HG03045 (cell line): ENCODE measurements at regions not wholly inside any gene's neighbourhood (a gene's known extent, or its start where the extent isn't known, plus 50 kb on each side); places are given as distances from the start of the nearest gene placed in this dataset.

Source experiments
- ATAC-seq: cut with Tn5 transposase; IDR thresholded peaks from one replicate; pipeline ENCODE4 v1.9.1; 2021; ENCODE audit warnings: mild to moderate bottlenecking, moderate library complexity; ENCODE audit not compliant: unreplicated experiment

DNA sequence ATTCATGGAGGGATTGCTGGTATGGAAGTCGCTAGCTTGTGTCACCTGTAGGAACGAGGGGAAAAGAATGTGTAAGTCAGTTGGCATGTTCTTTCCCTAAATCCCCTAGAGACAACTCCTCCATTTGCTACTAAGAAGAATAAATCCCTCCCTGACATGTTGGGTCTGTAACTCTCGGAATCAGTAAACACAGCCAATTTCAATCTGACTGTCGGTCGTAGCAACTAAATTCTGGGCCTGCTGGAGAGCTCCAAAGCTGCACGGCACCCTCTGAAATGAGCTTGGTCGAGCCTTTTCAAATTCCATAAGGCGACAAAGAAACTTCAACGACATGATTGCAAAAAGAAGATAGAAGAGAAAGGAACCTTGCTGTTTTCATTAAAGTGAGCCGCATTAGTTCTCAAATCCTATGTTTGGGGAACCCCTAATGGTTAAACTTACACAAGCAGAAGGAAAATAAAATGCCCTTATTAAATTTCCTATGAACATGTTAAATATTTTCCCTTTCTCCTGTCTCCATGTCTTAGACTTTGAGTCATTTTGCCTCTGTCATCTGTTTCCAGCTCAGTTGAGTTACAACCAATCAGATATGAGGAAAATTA is 735.8 kb upstream of the WWC1 start:
- no peak for ATAC-seq

DNA sequence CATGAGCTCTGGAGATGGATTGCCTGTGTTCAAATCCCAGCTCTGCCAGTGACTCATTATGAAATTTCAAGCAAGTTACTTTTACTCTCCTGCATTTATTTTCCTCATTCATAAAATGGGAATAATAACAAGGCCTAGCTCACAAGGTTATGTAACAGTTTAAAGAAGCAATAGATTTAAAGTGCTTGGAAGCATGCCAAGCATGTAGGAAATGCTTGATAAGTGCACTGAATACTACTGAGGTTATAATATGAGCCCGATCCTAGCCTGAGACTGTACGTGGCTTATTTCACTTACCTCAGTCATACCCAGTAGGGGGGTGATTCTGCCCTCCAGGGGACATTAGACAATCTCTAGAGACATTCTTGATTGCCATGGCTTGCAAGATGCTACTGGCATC is 734.1 kb upstream of the WWC1 start:
- no peak for ATAC-seq

GRCh38 chr5:167561796-167562195 is 729.6 kb upstream of the WWC1 start:
- ATAC-seq: no peak

DNA sequence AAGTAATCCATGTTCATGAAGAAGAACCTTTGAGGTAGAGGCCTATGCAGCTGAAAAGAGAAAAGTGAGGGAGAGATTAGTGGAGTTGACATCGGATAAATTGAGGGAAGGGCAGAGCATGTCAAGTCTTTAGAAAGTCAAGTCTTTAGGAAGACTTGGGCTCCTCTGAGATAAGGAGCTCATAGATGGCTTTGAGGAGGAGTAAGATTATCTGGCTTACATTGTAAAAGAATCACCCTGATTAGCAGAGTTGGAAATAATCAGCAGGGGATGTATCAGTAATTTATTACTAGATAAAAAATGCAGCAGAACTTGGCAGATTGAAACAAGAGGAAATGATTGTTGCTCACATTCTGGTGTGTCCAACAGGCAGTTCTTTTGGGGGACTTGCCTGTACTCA is 727.2 kb upstream of the WWC1 start:
- ATAC-seq: no peak

GRCh38 chr5:167565189-167565954 is 726.1 kb upstream of the WWC1 start:
- ATAC-seq: no peak

- no peak for ATAC-seq
Observed at GRCh38 chr5:167570431-167570830, 721.0 kb upstream of the WWC1 start.

DNA sequence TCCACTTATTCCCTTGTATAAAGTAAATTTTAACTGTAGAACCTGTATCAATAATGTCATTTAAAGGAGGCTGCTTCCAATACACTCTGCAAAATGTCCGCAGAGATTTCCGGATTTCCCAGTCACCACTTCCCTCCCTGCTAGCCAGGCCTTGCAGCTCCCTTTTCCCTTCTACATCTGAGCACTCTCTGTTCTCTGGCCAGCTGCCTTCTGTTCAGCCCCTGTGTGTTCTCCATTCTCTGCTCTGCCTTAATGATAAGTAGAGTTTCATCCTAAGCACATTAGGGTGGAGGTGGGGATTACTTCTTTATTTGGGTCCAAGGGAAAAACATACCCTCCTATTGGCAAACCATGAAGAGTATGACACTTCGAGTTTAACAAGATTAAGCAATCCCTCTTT is 719.6 kb upstream of the WWC1 start:
- ATAC-seq: no peak

DNA sequence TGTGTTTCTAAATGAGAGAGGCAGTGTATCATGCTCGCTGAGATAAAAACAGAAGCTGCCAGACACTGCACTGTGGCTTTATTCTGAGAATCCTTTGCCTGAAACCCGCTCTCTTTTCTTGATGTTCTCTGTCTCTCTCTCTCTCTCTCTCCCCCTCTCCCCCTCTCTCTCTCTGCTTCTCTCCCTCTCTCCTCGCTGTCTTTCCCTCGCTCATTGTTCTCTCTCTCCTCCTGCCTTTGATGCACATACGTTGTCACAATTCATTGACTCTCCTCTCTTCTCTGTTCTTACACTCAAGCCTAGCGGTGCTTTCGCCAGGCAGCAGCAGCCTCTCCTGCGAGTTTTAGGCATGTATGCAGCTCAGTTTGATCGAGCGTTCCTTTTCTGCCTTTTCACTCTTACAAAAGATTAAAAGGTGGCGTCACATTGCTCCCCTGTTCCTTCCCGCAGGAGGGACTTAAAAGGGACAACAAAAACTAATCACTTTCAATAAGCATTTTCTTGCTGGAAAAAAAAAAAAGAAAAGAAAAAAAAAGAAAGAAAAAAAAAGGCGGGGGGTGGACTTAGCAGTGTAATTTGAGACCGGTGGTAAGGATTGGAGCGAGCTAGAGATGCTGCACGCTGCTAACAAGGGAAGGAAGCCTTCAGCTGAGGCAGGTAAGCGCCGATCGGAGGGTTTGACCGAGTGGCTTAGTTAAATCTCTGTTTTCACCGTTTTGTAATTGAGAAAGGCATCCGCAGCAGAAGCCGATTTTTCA is 717.9 kb upstream of the WWC1 start:
- ATAC-seq: no peak

- no peak for ATAC-seq
Observed at GRCh38 chr5:167574464-167574863, 717.0 kb upstream of the WWC1 start.

- ATAC-seq: no peak
Observed at GRCh38 chr5:167575330-167575729, 716.1 kb upstream of the WWC1 start.

- ATAC-seq: no peak
Observed at GRCh38 chr5:167576126-167576525, 715.3 kb upstream of the WWC1 start.

DNA sequence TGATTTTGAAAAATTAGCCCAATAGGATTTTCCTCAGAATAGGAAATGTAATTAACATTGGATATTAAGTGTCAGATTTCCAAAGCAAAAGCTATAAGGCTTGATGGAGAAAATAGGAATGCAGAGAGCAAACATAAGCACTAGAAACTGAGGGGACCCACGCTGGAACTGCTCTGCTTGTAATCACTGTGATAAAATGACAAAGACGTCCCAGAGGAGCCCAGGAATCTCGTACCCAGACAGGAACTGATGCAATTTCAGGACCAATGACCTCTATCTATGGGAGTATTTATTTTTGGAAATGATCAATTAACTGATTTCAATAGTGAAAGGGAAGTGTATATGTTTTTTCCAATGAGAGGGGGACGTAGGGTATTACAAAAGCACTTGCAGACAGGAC is 714.5 kb upstream of the WWC1 start:
- ATAC-seq: no peak

GRCh38 chr5:167577616-167578015 is 713.8 kb upstream of the WWC1 start:
- no peak for ATAC-seq

DNA sequence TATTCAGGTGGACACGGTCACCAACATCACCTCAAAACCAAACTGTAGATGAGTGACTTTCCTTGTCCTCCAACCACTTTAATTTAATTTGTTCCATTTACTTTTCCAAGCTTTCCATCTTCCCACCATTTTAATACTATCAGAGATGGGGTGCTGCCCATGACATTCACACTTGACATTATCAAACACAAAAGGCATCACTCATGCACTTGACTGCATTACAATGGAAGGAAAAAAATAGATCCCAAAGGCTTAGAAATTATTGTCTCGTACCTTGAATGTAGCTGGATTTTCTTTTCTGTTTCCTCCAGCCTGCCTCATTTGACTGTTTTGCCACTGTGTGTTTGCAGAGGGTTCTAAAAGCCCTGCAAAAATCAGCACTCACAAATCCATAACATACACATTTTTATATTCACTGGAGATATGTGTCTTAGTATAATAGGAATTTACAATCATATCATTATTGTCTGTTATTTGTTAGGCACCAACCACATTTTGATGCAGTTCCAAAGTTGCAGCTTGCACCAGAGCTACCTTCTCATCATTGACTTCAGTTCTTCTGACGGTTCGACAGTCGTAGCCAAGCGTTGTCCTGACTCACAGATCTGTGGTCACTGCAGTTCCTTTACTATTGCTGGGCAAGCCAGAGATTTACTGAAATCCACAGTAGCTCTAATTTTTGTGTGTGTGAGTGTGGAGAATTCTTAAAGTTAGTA is 712.3 kb upstream of the WWC1 start:
- no peak for ATAC-seq

GRCh38 chr5:167579693-167580055 is 711.8 kb upstream of the WWC1 start:
- no peak for ATAC-seq

DNA sequence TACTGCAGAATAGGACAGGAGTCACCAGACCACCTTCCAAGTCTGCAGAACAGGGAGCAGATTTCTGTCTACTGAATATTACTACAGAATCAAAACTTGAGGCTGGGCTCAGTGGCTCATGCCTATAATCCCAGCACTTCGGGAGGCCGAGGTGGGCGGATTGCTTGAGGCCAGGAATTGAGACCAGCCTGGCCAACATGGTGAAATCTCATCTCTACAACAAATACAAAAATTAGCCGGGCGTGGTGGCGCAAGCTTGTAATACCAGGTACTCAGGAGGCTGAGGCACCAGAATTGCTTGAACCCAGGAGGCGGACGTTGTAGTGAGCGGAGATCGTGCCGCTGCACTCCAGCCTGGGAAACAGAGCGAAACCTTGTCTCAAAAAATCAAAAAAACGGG is 710.8 kb upstream of the WWC1 start:
- no peak for ATAC-seq

DNA sequence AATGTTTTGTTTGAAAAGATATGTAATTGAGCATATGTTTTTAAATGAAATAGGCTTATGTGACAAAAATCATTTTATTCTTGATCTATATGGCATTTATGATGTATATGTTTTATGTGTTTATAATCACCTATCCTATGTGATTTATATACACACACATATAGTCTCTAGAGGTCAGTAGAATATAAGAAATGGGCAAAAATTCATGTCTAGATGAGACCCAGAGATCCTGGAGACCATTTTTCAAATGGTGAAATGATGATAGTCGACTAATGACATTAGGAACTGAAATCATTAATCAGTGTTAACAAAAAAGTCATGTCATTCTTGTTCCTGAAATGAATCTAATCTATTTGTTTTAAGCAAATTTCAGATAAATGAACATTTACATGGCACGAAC is 709.2 kb upstream of the WWC1 start:
- no peak for ATAC-seq

- ATAC-seq: no peak
Observed at GRCh38 chr5:167582886-167583285, 708.6 kb upstream of the WWC1 start.

DNA sequence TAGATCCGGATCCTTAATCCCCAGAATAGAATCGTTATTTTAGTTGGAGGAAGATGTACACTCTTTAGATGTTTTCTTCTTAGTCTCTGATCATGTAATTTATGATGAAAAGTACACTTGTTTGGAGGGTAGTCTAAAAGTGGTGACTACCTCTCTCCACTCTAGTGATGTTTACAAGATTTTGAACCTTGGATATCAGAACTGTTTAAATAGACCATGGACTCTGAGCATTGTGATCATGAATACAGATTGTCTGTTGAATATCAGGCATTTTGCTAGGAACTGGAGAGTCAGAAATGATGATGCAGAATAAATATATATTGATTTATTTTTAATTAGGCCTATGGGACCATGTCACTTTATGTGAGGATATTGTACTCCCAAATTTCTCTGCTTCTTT is 706.3 kb upstream of the WWC1 start:
- ATAC-seq: no peak

- no peak for ATAC-seq
Observed at GRCh38 chr5:167587772-167588437, 703.5 kb upstream of the WWC1 start.

DNA sequence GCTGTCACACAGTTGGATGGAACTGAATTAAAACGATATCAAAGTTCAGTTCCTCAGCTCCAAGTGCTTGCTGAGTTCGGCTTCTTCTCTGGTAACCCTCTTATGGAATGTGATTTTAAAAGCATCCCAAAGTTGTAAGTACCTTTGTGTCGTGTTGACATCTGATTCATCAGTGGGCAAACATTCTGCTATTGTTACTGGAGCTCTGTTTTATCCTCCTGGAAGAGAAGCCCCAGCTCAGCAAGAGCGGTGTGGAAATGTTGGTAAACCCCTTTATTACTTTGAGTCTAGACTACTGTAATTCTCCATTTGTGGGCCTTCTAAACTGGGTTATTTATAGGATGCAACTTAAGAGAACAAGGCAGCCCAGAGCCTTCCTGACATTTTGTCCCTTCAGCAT is 699.3 kb upstream of the WWC1 start:
- ATAC-seq: no peak
